ENCODE measurements at regions not wholly inside any gene's neighbourhood (a gene's known extent, or its start where the extent isn't known, plus 50 kb on each side); places are given as distances from the start of the nearest gene placed in this dataset.

DNA sequence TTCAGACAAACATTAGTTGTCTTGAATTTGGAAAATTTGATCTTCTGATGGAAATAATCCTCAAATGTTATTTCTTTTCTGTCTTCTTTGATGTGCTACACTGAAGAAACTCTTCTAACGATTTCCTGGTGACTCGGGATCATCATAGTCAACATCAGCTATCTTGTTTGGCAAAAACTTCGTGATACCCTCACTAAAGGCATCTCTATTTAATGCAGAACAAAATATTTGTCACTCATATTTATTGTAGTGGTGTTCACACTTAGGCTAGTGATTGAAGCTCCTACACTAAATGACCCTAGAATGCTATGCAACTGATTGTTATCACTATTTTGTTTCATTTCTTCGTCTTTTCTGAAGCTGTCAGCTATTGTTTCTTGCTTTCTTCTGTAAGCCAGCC lies 334.7 kb upstream of the ZEB2 start:
- TF ChIP-seq, protein P1, sequence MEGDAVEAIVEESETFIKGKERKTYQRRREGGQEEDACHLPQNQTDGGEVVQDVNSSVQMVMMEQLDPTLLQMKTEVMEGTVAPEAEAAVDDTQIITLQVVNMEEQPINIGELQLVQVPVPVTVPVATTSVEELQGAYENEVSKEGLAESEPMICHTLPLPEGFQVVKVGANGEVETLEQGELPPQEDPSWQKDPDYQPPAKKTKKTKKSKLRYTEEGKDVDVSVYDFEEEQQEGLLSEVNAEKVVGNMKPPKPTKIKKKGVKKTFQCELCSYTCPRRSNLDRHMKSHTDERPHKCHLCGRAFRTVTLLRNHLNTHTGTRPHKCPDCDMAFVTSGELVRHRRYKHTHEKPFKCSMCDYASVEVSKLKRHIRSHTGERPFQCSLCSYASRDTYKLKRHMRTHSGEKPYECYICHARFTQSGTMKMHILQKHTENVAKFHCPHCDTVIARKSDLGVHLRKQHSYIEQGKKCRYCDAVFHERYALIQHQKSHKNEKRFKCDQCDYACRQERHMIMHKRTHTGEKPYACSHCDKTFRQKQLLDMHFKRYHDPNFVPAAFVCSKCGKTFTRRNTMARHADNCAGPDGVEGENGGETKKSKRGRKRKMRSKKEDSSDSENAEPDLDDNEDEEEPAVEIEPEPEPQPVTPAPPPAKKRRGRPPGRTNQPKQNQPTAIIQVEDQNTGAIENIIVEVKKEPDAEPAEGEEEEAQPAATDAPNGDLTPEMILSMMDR (IDR thresholded peaks at IDR 0.05; ENCODE audit: insufficient read depth, low read depth, low read length) = no peak
- TF ChIP-seq EZH2 (IDR thresholded peaks at IDR 0.05; ENCODE audit: insufficient read depth, low read length) = no peak

Data from astrocyte (in vitro differentiated cells and primary cell).